GM23338 (cell line): ENCODE measurements at regions not wholly inside any gene's neighbourhood (a gene's known extent, or its start where the extent isn't known, plus 50 kb on each side); places are given as distances from the start of the nearest gene placed in this dataset.

Source experiments
- CREB1 ChIP-seq: fragments of 250-450 bp; sonication (Bioruptor Pico); IDR thresholded peaks from 2 replicates; pipeline ENCODE4 v1.5.0; 2020; ENCODE audit warnings: low read depth, mild to moderate bottlenecking, moderate library complexity
- CTCF ChIP-seq, 2 experiments: fragments of 200-600 bp in 1 of 2; sonication (generic) in 1 of 2; conservative IDR thresholded peaks; 2 replicates each; pipeline versions ENCODE4 v1.5.1 to v1.6.1; 2016 to 2017; ENCODE audit warnings: antibody characterized with exemption in 2 of 2, low read depth in 2 of 2, mild to moderate bottlenecking in 2 of 2, moderate library complexity in 1 of 2
- EZH2 ChIP-seq: fragments of 200-600 bp; sonication (generic); IDR thresholded peaks from one replicate; pipeline ENCODE4 v1.8.0; 2017; ENCODE audit warnings: antibody characterized with exemption, mild to moderate bottlenecking, low read depth; ENCODE audit not compliant: unreplicated experiment
- EZH2phosphoT487 ChIP-seq: fragments of 200-600 bp; sonication (generic); IDR thresholded peaks from one replicate; pipeline ENCODE4 v1.8.1; 2018; ENCODE audit warnings: antibody characterized with exemption; ENCODE audit not compliant: unreplicated experiment
- POLR2AphosphoS5 ChIP-seq: IDR thresholded peaks from 2 replicates; pipeline ENCODE4 v1.6.1; 2016; ENCODE audit warnings: antibody characterized with exemption, low read depth
- REST ChIP-seq: IDR thresholded peaks from one replicate; pipeline ENCODE4 v1.6.1; 2018; ENCODE audit warnings: antibody characterized with exemption; ENCODE audit not compliant: unreplicated experiment

- TF ChIP-seq POLR2AphosphoS5 (no peak), CTCF (conservative IDR thresholded peaks at IDR 0.05; ENCODE audit: low read depth in 2 of 2) (no peak), CREB1 (CRISPR knock-in tag) (no peak), EZH2phosphoT487 (no peak), REST (no peak), EZH2 (no peak)
Observed at GRCh38 chr22:27335102-27335660, 466.4 kb downstream of the MN1 start.
